Stimulated activated CD4-positive, alpha-beta T cell treated with anti-CD3 and anti-CD28 coated beads, Interleukin-4, amount 100 ng/mL, for 48 hours (primary cell): ENCODE measurements at regions not wholly inside any gene's neighbourhood (a gene's known extent, or its start where the extent isn't known, plus 50 kb on each side); places are given as distances from the start of the nearest gene placed in this dataset.

ENCODE experiments used
- DNase-seq, 2 donors: peaks; one replicate each; pipeline ENCODE4 v3.0.0-alpha.2; 2020; ENCODE audit warnings: low read depth in 2 of 2

DNA sequence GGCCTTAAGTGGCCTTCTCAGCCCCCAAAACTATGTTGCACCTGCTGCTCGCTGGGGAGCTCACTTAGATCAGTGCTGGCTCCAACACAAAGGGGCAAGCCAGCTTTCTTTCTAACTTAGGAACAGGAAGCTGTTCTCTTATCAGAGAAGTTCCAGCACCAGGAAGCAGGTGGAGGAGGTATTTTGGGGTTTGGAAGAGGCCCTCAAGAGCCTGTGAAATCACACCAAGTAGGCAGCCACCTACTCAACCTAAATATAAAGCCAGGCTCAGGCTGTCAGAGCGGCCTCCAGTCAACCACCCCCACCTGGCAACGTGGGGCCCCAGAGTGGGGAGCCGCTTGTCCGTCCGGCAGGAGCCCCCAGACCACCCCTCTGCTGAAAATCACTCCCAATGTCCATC lies 152.8 kb downstream of the OLFM1 start:
- no peak for DNase-seq

- DNase-seq: no peak
Observed at GRCh38 chr9:135240871-135241311, 153.4 kb downstream of the OLFM1 start.

DNA sequence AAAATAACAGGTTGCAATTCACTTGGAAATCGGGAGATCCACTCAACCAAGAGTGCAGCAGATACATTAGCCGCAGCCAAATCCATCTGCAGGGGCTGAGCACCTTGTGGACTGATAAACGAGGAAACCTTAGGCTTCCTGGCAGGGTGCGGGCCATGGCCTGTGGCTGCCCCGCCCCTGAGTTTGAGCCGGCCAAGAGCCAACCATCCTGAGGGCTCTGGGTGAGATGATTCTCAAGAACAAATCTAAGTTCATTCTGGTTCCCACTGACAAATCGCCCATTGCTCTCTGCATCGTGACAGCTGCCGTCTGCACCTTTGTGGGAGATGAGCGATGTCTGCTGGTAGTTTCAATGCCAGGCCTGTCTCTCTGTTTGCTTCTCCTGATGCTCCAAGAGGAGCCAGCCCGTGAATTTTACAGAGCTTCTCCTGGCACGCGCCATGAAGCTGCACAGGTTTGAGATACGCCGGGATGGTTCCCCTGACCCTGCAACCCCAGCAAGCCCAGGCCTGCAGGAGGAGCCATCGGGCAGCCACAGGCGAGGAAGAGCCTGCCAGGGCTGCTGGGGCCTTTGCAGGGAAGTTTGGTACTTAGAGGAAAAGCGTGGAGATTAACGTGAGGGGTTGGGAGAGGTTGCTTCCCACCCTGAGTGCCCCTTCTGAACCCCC lies 154.0 kb downstream of the OLFM1 start:
- DNase-seq: no peak

DNA sequence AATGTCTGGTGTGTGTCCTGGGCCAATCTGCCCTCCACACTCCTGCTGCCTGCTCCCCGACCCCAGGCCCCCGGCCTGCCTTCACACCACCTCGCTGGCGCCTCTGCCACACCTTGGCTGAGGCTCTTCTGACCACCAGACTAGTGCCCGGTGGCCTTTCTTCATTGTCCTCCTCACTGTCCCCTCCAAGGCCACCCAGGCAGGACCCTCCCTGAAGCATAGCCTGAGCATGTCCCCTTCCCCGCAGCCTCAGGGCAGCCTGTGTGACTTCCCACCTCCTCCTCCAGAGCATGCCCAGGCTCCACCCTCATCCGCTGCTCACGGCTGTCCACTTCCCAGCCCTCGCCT lies 154.6 kb downstream of the OLFM1 start:
- no peak for DNase-seq

GRCh38 chr9:135242406-135242805 lies 154.9 kb downstream of the OLFM1 start:
- no peak for DNase-seq

DNA sequence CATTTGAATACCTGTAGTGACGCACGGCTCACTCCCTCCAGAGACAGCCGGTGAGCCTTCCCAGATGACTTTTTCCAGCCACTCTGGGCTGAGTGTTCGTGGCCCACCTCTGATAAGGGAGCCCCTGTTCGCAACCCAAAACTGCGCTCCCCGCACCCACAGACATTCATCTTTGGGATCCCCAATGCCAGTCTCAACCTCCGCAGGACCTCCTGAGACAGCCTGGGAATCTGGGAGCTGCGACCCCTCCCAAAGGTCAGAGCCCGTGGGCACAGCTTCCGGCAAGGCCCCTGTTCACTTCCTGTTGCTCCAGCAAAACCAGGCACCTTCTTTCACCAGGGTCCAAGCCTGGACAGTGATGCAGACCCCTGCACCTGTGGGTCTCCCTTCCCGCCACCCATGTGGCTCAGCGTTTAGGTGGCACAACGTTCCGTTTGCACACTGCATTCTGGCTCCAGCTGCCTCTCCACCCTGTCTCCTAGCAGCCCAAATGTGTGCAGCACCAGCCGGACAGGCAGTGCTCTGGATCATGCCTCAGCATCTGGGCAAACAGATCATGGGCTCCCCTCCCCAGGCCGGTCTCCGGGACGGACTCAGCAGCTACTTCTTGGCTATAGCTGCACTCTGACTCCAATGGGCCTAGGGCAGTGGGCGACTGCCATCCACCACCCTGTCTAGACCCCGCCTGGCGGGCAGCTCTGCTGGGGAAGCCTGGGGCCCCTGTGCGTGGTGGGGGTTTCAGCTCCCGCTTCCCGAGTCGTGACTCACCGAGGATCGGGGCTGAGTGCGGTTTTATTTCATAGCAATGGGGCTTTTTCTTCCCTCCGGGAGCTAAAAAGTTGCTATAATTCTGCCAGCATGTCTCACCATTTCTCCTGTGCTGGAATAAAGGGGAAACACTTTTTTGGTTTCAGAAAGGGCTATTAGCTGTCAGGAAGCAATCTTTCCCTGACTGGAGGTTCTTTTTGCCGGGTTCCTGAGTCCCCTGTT lies 156.0 kb downstream of the OLFM1 start:
- no peak for DNase-seq

DNA sequence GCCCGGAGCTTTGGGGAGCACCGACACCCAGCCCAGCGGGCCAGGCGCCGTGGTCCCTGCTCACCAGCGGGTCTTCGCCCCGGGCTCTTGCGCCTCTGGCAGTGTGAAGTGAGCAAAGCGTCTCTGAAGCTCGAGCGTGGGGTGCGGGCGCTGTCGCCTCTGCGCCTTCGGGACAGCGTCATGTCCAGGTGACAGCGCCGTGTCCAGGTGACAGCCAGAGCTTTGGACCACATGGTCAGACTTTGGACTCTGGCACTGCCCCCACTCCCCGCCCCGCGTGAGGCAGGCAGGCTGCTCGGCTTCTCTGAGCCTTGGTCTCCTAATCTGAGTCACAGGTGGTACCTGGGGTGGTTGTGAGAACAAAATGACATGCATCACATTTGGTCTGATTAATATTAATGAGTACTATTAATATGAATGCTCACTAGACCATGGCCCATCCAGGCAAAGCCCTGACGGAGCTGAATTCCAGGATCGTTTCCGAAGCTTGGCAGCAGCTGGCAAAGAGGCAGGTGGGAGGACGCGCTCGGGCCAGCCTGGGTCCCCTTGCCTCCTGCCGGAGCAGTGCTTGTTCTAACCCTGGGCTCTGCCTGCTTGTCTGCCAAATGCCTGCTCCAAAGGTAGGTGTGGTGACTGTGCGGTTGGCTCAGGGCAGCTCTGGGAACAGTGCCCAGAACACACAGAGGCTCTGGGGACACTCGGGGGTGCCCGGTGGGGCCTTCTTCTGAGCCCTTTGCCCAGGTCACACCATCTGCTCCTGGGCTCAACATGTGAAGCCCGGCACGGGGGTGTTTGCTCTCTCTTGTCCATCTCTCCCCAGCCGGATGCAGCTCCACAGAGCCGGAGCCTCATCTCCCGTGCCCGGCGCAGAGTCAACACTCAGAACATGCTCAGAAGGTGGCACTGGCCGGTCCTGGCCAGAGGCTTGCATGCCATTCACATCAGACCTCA lies 157.1 kb downstream of the OLFM1 start:
- DNase-seq: no peak

GRCh38 chr9:135245482-135246247 lies 158.2 kb downstream of the OLFM1 start:
- no peak for DNase-seq

- DNase-seq: no peak
Observed at GRCh38 chr9:135246248-135247205, 159.1 kb downstream of the OLFM1 start.

- no peak for DNase-seq
Observed at GRCh38 chr9:135247227-135247930, 159.9 kb downstream of the OLFM1 start.

DNA sequence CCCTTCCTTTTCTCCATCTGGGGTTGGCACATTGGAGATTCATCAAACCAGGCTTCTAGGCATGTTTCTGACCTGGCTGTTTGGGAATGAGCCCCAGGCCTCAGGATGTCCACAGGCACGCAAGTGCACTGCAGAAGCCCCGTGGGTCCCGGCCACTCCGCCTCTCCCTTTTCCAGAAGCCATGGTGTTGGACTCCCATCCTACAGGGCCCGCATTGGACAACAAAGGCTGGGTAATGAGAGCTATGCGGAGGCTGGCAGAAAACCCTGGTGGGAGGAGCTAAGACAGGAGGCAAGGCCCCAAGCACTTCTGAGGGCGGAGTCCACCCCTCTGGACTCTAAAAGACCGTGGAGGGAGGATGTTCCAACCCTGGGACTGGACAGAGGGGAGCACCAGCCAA lies 160.6 kb downstream of the OLFM1 start:
- no peak for DNase-seq

DNA sequence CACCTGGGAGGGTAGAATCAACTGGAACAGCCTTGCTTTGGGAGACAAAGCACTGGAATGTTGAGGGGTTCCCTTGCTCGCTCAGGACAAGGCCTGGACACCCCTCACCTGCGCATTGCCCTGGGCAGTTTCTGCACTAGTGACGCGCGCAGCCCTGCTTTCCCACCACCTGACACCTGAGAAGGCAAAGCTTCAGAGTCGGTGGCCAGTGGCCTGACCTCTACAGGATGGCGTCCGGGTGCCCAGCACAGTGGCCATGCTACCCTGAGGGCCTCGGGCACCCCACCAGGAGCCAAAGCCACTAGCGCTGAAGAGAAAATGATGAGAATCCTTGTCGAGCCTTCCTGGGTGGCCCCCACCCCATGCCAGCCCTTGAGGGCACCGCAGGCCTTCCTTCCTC lies 161.3 kb downstream of the OLFM1 start:
- no peak for DNase-seq

DNA sequence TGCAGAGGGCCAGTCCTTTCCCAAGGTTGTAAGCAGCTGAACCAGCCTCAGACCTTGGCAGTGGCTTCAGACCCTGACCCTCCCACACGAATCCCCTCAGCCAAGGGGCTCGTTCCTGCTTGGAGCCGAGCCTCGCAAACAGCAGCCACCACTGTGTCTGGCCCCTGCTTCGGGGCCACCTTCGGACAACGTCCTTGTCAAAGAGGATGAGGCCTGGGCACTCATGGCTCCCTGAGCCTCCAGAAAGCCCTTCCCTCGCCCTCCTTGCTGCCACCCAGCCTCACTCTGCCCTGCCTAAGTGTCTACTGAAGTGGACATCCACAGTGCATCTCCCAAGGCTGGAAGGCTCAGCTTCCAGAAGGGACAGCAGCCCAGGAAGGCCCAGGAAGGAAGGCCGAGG lies 161.7 kb downstream of the OLFM1 start:
- no peak for DNase-seq

DNA sequence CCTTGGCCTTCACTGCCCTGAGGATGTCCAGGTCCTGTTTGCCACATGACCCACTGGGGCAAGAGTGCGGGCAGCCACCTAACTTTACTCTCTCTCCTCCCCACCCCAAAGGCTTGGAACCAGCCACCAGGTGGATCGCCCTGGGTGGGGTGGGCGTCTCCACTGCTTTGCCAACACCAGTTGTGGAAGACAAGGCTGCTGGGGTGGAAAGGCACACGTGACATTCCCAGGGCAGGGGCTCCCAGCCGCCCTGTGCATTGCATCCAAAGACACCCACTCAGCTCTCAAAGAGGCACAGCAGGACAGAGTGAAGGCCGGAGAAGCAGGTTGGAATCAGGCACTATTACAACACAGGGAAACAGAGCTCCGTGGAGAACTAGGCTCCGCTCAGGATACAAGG lies 162.2 kb downstream of the OLFM1 start:
- no peak for DNase-seq

GRCh38 chr9:135251331-135251761 lies 163.9 kb downstream of the OLFM1 start:
- no peak for DNase-seq

- no peak for DNase-seq
Observed at GRCh38 chr9:135251996-135252760, 164.7 kb downstream of the OLFM1 start.

- no peak for DNase-seq
Observed at GRCh38 chr9:135252980-135253304, 165.5 kb downstream of the OLFM1 start.

GRCh38 chr9:135253305-135254004 lies 166.0 kb downstream of the OLFM1 start:
- DNase-seq: no peak
